Stomach smooth muscle (tissue), 2 donors: ENCODE measurements at regions not wholly inside any gene's neighbourhood (a gene's known extent, or its start where the extent isn't known, plus 50 kb on each side); places are given as distances from the start of the nearest gene placed in this dataset.
A peak's percentile ranks its signal among the peaks of the same experiment; 100 is the strongest.

Experiments used
- H3K27ac ChIP-seq: one replicate; pipeline ENCODE4 v1.7.0; 2013; ENCODE audit warnings: mild to moderate bottlenecking, low read length, inconsistent platforms
- H3K27me3 ChIP-seq, 2 donors: one replicate each; pipeline ENCODE4 v1.7.0; 2013; ENCODE audit warnings: low read length in 2 of 2; ENCODE audit not compliant: insufficient read depth in 2 of 2, control insufficient read depth in 1 of 2
- H3K36me3 ChIP-seq, 2 donors: one replicate each; pipeline ENCODE4 v1.7.0; 2013; ENCODE audit warnings: low read length in 2 of 2; ENCODE audit not compliant: control insufficient read depth in 2 of 2, insufficient read depth in 2 of 2
- H3K4me1 ChIP-seq: one replicate; pipeline ENCODE4 v1.7.0; 2013; ENCODE audit warnings: low read length; ENCODE audit not compliant: control insufficient read depth, insufficient read depth
- H3K4me3 ChIP-seq, 2 donors: one replicate each; pipeline ENCODE4 v1.7.0; 2013; ENCODE audit warnings: low read length in 2 of 2
- H3K9ac ChIP-seq, 2 donors: one replicate each; pipeline ENCODE4 v1.7.0; 2013; ENCODE audit warnings: low read length in 2 of 2, mild to moderate bottlenecking in 1 of 2
- H3K9me3 ChIP-seq, 2 donors: one replicate each; pipeline ENCODE4 v1.7.0; 2013; ENCODE audit warnings: low read length in 2 of 2; ENCODE audit not compliant: control insufficient read depth in 2 of 2
- donor health status: healthy.
- donor health status: Pancreatic carcinoma.

DNA sequence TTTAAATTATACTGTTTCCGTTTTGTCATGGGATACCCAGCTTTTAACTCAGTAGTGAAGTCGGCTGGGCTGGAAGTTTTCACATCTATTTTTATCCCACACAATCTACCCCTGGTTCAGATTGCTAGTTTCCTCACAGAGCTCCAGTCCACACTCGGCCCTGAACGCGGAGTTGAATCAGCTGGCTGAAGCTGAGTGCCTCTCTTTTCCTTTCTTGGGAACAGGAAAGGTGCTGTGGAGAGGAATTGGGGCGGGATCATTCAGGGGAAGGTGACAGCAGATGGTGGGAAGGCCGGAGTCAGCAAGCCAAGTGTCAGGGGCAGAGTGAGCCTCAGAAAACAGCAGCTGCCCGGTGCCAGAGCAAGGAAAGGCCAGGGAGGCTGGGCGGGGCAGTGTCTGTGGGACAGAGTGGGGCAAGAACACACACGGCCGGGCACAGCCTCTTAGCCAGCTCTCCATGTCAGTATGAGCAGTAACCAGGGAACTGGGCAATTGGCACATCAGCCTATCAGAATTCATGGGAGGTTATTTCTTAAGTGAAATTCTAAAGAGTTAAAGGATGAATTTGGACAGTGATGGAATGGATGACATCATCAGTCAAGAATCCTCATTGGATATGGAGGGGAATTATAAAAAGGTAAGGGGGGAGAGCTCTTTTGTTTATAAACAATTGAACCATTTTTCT lies 135.7 kb upstream of the IL12A start:
- no peaks in the 10 kb centered on the region for H3K27me3 ChIP-seq
- peak overlapping the region; percentile 45 to 73 for H3K4me3 ChIP-seq
- peak overlapping the region; percentile 48 to 75 for H3K9ac ChIP-seq
- H3K36me3 ChIP-seq = no peaks in the 10 kb centered on the region
- H3K4me1 ChIP-seq = peaks cover 47% of the 10 kb centered on the region
- H3K27ac ChIP-seq = peak overlapping the region; percentile 91
- H3K9me3 ChIP-seq = no peaks in the 10 kb centered on the region

DNA sequence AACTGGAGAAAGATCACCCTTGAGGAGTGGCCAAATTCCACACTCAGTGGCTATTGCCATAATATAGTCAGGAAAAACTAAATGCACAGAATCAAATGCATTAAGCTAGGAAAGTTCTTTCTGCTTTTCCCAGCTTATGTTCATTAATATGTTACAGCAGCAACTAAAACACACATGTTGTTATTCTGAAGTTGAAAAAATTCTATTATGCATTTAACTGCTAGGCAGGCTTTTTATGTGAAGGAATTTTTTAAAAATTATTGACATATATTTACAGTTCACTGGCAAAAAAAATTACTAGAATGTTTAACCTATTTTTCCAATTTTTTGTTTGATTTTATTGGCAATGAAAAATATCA lies 135.2 kb upstream of the IL12A start:
- H3K4me1 ChIP-seq = peaks cover 47% of the 10 kb centered on the region
- H3K9ac ChIP-seq = peak overlapping the region in 1 of 2 donors; percentile 75
- H3K9me3 ChIP-seq = no peaks in the 10 kb centered on the region
- peak overlapping the region; percentile 91 for H3K27ac ChIP-seq
- H3K27me3 ChIP-seq = no peaks in the 10 kb centered on the region
- peak overlapping the region; percentile 45 to 73 for H3K4me3 ChIP-seq
- H3K36me3 ChIP-seq = no peaks in the 10 kb centered on the region

DNA sequence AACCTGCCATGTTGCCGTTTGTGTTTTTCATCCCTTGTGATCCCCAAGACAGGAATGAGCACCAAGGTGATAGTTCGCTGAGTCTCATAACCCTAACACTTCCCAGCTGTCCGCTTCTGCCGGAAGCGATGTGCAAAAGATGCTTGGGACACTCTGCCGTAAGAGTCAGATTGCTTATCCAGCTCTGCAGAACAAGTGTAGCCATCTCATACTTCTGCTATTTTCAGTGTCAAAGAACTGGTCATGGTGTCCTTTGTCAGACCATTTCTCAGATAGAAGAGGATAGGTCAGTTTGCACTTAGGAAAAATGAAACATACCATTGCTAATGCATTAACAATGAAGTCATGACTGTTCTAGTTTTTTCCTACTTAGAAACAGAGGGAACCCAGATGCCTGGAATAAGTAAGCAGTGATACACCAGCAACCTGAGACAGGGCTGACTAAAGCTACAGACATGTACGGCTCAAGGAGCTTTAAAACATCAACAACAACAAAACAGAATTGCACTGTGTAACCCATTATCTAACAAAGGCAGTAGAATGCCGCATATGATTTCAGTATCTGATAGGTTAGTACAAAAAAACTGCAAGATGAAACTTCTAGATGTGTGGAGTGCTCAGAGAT lies 134.0 kb upstream of the IL12A start:
- Histone ChIP-seq H3K36me3 (no peaks in the 10 kb centered on the region), H3K9me3 (no peaks in the 10 kb centered on the region), H3K4me3 (peak overlapping the region; percentile 51 to 73), H3K9ac (peak overlapping the region; percentile 55 to 75), H3K27ac (peak overlapping the region; percentile 26), H3K27me3 (no peaks in the 10 kb centered on the region), H3K4me1 (peaks cover 47% of the 10 kb centered on the region)

DNA sequence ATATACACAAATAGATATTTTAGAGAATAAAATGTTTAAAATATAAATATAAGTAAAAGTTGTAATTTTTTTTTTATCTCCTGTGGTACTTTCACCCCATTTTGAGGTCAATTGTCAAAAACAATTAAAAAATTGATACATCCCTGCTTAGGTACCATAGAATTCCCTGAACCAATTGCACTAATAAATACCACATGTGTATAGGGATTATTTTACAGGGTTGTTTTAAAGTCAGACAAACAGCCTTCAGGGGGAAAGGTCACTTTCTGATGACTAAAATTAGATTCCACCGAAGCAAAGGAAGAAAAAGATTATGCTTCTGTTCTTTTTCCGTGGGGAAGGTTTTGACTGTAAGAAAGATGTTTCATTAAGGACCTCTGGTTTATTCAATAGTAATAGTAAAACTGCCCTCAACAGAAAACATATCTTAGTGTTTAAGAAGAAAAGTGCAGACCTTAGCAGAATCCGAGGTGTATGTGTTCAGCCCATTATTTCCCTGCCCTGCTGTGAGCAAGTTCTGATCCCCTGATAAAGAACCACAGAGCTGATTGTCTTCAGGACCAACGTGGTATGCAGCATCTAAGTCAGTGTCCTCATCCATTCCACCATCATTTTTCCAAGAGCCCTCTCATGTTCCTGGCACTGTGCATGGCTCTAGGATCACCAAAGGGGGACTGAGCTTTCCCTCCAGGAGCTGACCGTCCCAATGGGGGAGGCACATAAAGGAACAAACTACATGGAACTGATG lies 132.9 kb upstream of the IL12A start:
- Histone ChIP-seq H3K4me1 (peaks cover 57% of the 10 kb centered on the region), H3K9ac (no peak overlapping the region), H3K4me3 (peak overlapping the region; percentile 1 to 61), H3K27ac (peak overlapping the region; percentile 66), H3K27me3 (no peaks in the 10 kb centered on the region), H3K36me3 (no peaks in the 10 kb centered on the region), H3K9me3 (no peaks in the 10 kb centered on the region)

DNA sequence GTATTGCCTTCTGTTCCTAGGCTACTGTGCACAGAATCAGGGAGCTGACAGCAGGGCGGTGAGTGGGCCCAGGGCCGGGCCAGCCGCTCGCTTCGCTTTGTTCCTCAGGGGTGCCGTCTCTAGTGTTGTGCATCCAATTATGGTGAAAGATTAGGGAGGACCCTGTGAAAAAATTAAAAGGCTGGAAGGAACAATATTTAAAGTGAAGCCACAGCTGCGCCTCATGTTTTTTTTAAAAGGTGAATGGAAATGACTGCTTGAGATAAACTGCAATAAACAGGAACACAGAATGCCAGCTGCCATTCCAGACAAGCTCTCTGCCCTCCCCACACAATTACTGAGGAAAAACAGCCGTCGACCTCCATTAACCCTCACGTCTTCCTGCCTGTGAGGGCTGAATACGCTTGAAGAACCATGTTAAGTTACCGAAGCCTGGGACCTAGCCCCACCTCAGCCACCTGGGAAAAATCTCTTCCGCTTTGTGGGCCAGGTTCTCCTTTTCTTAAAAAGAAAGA lies 132.0 kb upstream of the IL12A start:
- no peaks in the 10 kb centered on the region for H3K27me3 ChIP-seq
- peaks cover 54% of the 10 kb centered on the region for H3K4me1 ChIP-seq
- H3K4me3 ChIP-seq = peak overlapping the region; percentile 1 to 61
- no peaks in the 10 kb centered on the region for H3K9me3 ChIP-seq
- peak overlapping the region; percentile 66 for H3K27ac ChIP-seq
- no peaks in the 10 kb centered on the region for H3K36me3 ChIP-seq
- H3K9ac ChIP-seq = peak overlapping the region in 1 of 2 donors; percentile 43

DNA sequence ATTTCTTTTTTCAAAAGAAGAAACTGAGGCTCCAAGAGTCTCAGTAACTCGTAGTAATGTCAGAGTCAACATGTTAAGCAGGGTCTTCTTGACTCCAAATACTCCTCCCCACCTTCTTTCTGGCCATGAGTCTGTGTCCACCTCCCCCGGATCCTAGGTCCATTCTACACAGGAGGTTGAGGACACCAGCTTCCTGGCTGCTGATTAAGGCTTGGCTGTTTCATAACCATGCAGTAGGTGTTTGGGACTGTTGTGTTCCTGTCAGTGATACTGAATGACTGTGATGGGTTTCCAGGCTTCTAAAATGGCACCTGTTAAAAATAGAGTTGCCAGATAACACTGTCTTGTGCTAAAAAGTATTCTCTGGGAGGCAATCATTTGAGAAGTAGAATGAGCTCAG lies 130.8 kb upstream of the IL12A start:
- H3K36me3 ChIP-seq = no peaks in the 10 kb centered on the region
- no peak overlapping the region for H3K4me3 ChIP-seq
- H3K4me1 ChIP-seq = peaks cover 42% of the 10 kb centered on the region
- H3K9me3 ChIP-seq = no peaks in the 10 kb centered on the region
- H3K9ac ChIP-seq = no peak overlapping the region
- H3K27ac ChIP-seq = peak overlapping the region; percentile 31
- H3K27me3 ChIP-seq = no peaks in the 10 kb centered on the region

DNA sequence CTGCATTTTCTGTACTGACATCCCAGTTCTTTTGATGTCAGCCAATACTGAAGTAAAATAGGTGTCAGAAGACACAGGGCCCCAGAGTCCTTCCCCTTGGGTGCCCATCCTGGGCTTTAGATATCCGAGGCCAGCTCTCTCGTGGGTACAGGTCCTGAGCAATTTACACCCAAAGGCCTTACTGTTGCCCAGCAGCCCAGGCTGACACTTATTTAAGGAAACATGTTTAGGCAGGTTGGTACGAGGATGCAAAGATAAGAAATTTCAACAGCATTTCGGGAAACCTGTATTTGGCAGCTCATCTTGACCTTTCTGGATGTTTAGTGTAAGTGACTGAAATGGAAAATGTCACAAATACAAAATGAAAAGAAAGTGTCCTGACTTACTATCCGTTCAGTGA lies 130.0 kb upstream of the IL12A start:
- H3K9ac ChIP-seq = no peak overlapping the region
- no peaks in the 10 kb centered on the region for H3K9me3 ChIP-seq
- H3K27ac ChIP-seq = no peak overlapping the region
- H3K4me3 ChIP-seq = peak overlapping the region in 1 of 2 donors; percentile 41
- H3K36me3 ChIP-seq = no peaks in the 10 kb centered on the region
- no peaks in the 10 kb centered on the region for H3K27me3 ChIP-seq
- H3K4me1 ChIP-seq = peaks cover 39% of the 10 kb centered on the region

DNA sequence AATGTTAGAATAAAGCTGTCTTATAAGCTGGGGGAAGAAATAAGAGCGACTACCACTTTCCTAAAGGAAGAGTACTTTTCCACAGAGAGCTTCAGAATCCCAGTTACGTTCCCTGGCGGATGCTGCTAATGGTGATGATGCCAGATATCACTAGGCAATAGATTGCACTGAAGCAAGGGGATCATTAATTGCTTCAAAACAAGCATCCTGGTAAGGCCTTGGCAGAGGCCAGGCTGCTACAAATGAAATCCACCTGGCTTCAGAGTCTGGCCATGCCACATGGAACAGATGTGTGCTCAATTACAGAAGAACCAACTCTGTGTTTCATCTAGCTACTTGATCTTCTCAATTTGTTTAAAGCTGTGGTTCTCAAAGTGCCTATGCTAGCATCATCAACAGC lies 129.2 kb upstream of the IL12A start:
- H3K27me3 ChIP-seq = no peaks in the 10 kb centered on the region
- no peak overlapping the region for H3K4me3 ChIP-seq
- H3K36me3 ChIP-seq = no peaks in the 10 kb centered on the region
- no peak overlapping the region for H3K9ac ChIP-seq
- no peaks in the 10 kb centered on the region for H3K9me3 ChIP-seq
- H3K4me1 ChIP-seq = peaks cover 41% of the 10 kb centered on the region
- H3K27ac ChIP-seq = peak overlapping the region; percentile 19

DNA sequence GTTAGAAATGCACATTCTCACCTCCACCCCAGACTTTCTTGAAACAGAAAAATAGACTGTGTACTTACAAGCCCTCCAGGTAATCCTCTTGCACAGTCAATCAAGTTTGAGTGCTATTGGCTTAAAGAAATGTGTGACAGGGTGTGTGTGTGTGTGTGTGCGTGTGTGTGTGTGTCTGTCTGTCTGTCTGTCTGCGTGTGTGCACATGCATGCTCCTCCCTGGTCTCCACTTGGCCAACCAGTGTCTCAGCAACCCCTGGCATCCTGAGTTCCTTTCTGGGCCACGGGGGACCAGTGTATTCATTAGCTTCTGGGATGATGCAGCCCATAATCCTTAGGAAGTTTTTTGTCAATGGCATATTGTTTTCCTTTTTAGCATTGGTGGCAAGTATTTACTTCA lies 128.8 kb upstream of the IL12A start:
- no peak overlapping the region for H3K4me3 ChIP-seq
- H3K9ac ChIP-seq = no peak overlapping the region
- H3K27ac ChIP-seq = peak overlapping the region; percentile 19
- peaks cover 41% of the 10 kb centered on the region for H3K4me1 ChIP-seq
- H3K36me3 ChIP-seq = no peaks in the 10 kb centered on the region
- H3K9me3 ChIP-seq = no peaks in the 10 kb centered on the region
- H3K27me3 ChIP-seq = no peaks in the 10 kb centered on the region

DNA sequence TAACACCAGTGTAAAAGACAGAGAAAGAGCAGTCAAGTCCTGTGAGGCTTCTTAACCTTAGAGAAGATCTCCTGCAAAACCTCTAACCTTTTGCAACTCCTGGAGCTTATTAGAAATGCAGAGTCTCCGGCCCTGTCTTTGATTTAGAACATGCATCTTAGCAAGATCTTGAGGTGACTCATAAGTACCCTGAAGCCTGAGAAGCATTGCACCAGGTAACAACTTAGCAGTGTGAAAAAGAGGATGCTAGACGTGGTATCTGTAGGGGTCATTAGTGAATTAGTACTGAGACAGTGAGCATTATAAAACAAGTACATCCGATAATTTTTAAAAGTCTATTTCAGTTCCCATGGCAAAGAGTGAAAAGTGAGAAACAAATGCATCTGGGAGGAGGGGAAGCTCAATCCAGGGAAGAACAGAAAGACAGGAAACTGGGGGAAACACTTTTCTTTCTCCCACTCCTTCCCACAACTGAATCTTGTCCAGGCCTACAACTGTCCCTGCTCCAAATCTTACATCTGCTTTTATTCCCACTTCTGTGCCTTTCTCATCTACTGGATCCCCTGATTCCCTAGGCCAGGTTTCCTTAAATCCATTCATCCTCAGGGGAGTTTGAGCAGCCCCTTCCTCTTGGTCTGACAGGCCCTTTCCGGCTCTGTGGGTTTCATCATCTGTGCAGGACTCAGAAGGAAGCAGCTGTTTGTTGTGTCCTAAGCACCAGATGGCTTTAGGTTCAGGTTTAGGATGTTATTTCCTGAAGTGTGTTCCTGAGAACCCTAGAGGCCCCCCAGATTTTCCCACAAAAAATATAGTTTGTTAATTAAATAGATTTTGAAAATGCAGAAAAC lies 128.1 kb upstream of the IL12A start:
- H3K27ac ChIP-seq = peak overlapping the region; percentile 19
- H3K4me3 ChIP-seq = no peak overlapping the region
- H3K27me3 ChIP-seq = no peaks in the 10 kb centered on the region
- H3K36me3 ChIP-seq = no peaks in the 10 kb centered on the region
- H3K9me3 ChIP-seq = no peaks in the 10 kb centered on the region
- no peak overlapping the region for H3K9ac ChIP-seq
- H3K4me1 ChIP-seq = peaks cover 45% of the 10 kb centered on the region
